ENCODE measurements at regions not wholly inside any gene's neighbourhood (a gene's known extent, or its start where the extent isn't known, plus 50 kb on each side); places are given as distances from the start of the nearest gene placed in this dataset.
A peak's percentile ranks its signal among the peaks of the same experiment; 100 is the strongest.

DNA sequence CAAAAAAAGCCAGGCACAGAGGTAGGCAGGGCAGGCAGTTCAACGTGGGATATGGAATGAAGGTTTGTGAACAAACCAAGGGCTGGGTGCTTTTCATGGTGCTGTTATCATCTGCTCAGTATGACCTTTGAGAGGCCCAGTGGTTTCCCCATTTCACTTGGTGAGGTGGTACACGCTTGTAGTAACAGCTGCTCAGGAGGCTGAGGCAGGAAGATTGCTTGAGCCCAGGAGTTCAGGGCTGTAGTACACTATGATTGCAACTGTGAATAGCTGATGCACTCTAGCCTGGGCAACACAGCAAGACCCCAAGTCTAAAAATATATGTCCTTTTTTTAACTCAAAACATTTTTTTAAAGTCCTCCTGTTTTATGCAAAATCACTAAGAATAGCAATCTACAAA lies 174.8 kb downstream of the ENC1 start:
- TF ChIP-seq ZNF24 (tag by site-specific recombination; IDR thresholded peaks at IDR 0.05) (no peak), GLIS2 (tag by site-specific recombination; IDR thresholded peaks at IDR 0.05) (no peak), ZNF292 (tag by site-specific recombination; IDR thresholded peaks at IDR 0.05; ENCODE audit: borderline replicate concordance, low read depth) (no peak), ZNF138 (tag by site-specific recombination; IDR thresholded peaks at IDR 0.05; ENCODE audit: borderline replicate concordance) (no peak), ZNF121 (tag by site-specific recombination; IDR thresholded peaks at IDR 0.05) (peak; percentile 64; the same call in 1 of the 2 replicates)
- Histone ChIP-seq H3K4me3 (ENCODE audit: low read depth, low read length) (no peak overlapping the region), H3K27ac (ENCODE audit: extremely low read depth, low read depth, low read length) (no peak overlapping the region), H3K36me3 (ENCODE audit: control insufficient read depth in 2 of 2, insufficient read depth in 1 of 2, low read length in 2 of 2) (no peaks in the 10 kb centered on the region), H3K9me3 (ENCODE audit: control insufficient read depth, insufficient read depth, low read depth, low read length) (no peaks in the 10 kb centered on the region), H3K4me1 (ENCODE audit: control insufficient read depth, insufficient read depth, low read length) (no peaks in the 10 kb centered on the region)
- POLR2A ChIA-PET = no interaction called here
- CTCF ChIA-PET = no interaction called here

DNA sequence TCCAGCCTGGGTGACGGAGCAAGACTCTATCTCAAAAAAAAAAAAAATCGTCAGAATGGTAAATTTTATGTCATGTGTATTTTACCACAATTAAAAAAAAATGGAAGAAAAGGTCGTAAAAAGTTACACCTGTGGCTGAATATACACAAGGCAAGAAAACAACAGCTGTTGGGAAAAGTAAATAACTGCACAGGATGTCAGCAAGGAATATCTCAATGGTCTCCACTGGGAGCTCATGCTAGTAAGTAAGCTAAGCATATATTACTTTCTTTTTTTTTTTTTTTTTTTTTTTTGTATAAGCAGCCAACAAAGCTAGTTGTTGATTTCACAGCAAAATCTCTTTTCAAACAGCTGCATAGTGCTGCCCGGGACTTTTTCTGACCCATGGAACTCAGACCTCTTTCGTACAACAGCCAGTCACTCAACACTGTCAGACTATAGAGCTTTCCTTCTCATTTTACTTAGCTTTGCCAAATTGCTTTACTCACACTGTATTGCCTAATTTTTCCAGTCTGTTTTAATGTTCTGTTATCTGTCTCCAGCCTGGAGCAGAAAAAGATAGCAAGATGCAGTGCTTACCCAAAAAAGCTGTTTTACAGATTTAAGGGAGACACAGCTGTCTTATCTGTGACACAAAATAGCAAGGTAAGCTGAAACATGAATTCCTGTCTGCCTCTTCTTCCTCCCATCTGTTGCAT lies 175.9 kb downstream of the ENC1 start:
- Histone ChIP-seq H3K9me3 (ENCODE audit: control insufficient read depth, insufficient read depth, low read depth, low read length) (no peaks in the 10 kb centered on the region), H3K4me1 (ENCODE audit: control insufficient read depth, insufficient read depth, low read length) (no peaks in the 10 kb centered on the region), H3K4me3 (ENCODE audit: low read depth, low read length) (no peak overlapping the region), H3K27ac (ENCODE audit: extremely low read depth, low read depth, low read length) (no peak overlapping the region), H3K36me3 (ENCODE audit: control insufficient read depth in 2 of 2, insufficient read depth in 1 of 2, low read length in 2 of 2) (no peaks in the 10 kb centered on the region)
- POLR2A ChIA-PET = interaction anchor here (0.7 kb wide), 1 partner anchor 176 kb away, joined by 4 read pairs; the partner anchor contains the start of gene ENC1
- CTCF ChIA-PET = interaction anchor here (0.6 kb wide), 2 partner anchors 134 to 135 kb away, joined by 4 to 5 read pairs; no protein-coding TSS in a partner anchor
- TF ChIP-seq GLIS2 (tag by site-specific recombination; IDR thresholded peaks at IDR 0.05) (no peak), ZNF623 (tag by site-specific recombination; IDR thresholded peaks at IDR 0.05) (no peak), ZNF19 (tag by site-specific recombination; IDR thresholded peaks at IDR 0.05; ENCODE audit: low read depth) (no peak)
- TF ChIP-seq, protein P1, sequence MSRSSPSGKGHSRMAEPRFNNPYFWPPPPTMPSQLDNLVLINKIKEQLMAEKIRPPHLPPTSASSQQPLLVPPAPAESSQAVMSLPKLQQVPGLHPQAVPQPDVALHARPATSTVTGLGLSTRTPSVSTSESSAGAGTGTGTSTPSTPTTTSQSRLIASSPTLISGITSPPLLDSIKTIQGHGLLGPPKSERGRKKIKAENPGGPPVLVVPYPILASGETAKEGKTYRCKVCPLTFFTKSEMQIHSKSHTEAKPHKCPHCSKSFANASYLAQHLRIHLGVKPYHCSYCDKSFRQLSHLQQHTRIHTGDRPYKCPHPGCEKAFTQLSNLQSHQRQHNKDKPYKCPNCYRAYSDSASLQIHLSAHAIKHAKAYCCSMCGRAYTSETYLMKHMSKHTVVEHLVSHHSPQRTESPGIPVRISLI (tag by site-specific recombination; IDR thresholded peaks at IDR 0.05) = 0 out of 2 replicates have a peak, but pooled peaks have one; percentile 20

DNA sequence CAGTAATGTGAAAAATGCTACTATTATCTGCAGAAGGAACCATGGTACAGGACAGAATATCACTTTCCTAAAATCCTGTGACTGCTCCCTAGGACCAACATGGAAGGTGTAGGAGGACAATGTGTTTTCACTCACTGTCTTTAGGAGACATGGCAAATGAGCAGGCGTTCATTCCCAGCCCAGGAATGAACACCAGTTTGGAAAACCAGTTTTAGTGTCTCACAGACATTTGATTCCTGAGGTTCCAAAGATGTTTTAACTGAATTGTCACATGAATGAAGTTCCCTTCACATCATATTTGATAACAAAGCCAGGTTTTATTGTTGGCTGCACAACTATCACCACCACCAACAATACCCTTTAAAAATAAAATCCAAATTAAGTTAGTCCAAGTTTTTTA lies 178.2 kb downstream of the ENC1 start:
- ChIA-PET CTCF (no interaction called here), POLR2A (no interaction called here)
- no peaks in the 10 kb centered on the region for H3K9me3 ChIP-seq (ENCODE audit: control insufficient read depth, insufficient read depth, low read depth, low read length)
- no peak overlapping the region for H3K4me3 ChIP-seq (ENCODE audit: low read depth, low read length)
- H3K36me3 ChIP-seq (ENCODE audit: control insufficient read depth in 2 of 2, insufficient read depth in 1 of 2, low read length in 2 of 2) = no peaks in the 10 kb centered on the region
- TF ChIP-seq ZNF37A (tag by site-specific recombination; IDR thresholded peaks at IDR 0.05) (no peak), ZNF521 (tag by site-specific recombination; IDR thresholded peaks at IDR 0.05) (no peak), ZNF426 (tag by site-specific recombination; IDR thresholded peaks at IDR 0.05) (no peak), ZNF549 (tag by site-specific recombination; IDR thresholded peaks at IDR 0.05) (no peak), ZNF114 (tag by site-specific recombination; IDR thresholded peaks at IDR 0.05) (no peak)
- TF ChIP-seq, protein P2, sequence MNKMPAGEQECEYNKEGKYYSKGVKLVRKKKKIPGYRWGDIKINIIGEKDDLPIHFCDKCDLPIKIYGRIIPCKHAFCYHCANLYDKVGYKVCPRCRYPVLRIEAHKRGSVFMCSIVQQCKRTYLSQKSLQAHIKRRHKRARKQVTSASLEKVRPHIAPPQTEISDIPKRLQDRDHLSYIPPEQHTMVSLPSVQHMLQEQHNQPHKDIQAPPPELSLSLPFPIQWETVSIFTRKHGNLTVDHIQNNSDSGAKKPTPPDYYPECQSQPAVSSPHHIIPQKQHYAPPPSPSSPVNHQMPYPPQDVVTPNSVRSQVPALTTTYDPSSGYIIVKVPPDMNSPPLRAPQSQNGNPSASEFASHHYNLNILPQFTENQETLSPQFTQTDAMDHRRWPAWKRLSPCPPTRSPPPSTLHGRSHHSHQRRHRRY (tag by site-specific recombination; IDR thresholded peaks at IDR 0.05) = no peak
- TF ChIP-seq, protein P3, sequence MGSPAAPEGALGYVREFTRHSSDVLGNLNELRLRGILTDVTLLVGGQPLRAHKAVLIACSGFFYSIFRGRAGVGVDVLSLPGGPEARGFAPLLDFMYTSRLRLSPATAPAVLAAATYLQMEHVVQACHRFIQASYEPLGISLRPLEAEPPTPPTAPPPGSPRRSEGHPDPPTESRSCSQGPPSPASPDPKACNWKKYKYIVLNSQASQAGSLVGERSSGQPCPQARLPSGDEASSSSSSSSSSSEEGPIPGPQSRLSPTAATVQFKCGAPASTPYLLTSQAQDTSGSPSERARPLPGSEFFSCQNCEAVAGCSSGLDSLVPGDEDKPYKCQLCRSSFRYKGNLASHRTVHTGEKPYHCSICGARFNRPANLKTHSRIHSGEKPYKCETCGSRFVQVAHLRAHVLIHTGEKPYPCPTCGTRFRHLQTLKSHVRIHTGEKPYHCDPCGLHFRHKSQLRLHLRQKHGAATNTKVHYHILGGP (tag by site-specific recombination; IDR thresholded peaks at IDR 0.05) = no peak
- H3K27ac ChIP-seq (ENCODE audit: extremely low read depth, low read depth, low read length) = no peak overlapping the region
- no peaks in the 10 kb centered on the region for H3K4me1 ChIP-seq (ENCODE audit: control insufficient read depth, insufficient read depth, low read length)

Measured in HEK293 (cell line).